HL-60 (cell line): ENCODE measurements at regions not wholly inside any gene's neighbourhood (a gene's known extent, or its start where the extent isn't known, plus 50 kb on each side); places are given as distances from the start of the nearest gene placed in this dataset.

Source experiments
- CTCF ChIP-seq: IDR thresholded peaks from one replicate; pipeline ENCODE4 v1.5.1; 2011; ENCODE audit warnings: low read length, control low read depth, inconsistent platforms; ENCODE audit not compliant: insufficient read depth
- GABPA ChIP-seq: IDR thresholded peaks from 2 replicates; pipeline ENCODE4 v1.6.1; 2012; ENCODE audit warnings: low read depth
- POLR2AphosphoS5 ChIP-seq: IDR thresholded peaks from 2 replicates; pipeline ENCODE4 v1.6.1; 2012; ENCODE audit warnings: low read depth
- REST ChIP-seq: IDR thresholded peaks from 2 replicates; pipeline ENCODE4 v1.6.1; 2012; ENCODE audit warnings: low read depth; ENCODE audit not compliant: insufficient replicate concordance
- SPI1 ChIP-seq: IDR thresholded peaks from 2 replicates; pipeline ENCODE4 v1.6.1; 2012; ENCODE audit warnings: low read depth, mild to moderate bottlenecking, borderline replicate concordance

GRCh38 chr4:63983224-63983623 is 426.0 kb downstream of the TECRL start:
- TF ChIP-seq REST (no peak), CTCF (no peak), POLR2AphosphoS5 (no peak), SPI1 (no peak), GABPA (no peak)
